Mucosa of descending colon (tissue), 3 donors: ENCODE measurements at regions not wholly inside any gene's neighbourhood (a gene's known extent, or its start where the extent isn't known, plus 50 kb on each side); places are given as distances from the start of the nearest gene placed in this dataset.

Source experiments
- ATAC-seq: fragments of 200-7000 bp; cut with Tn5 transposase; one replicate; pipeline ENCODE4 v1.9.1; 2020; ENCODE audit warnings: mild to moderate bottlenecking, moderate library complexity
- DNase-seq, 3 donors: peaks; one replicate each; pipeline ENCODE4 v3.0.0-alpha.2; 2020
- H3K36me3 ChIP-seq: fragments of 200-600 bp; one replicate; pipeline ENCODE4 v1.8.0; 2021; ENCODE audit warnings: low read depth, mild to moderate bottlenecking
- H3K4me1 ChIP-seq: fragments of 200-600 bp; one replicate; pipeline ENCODE4 v1.8.0; 2021; ENCODE audit warnings: low read depth, mild to moderate bottlenecking
- H3K4me3 ChIP-seq: fragments of 200-600 bp; one replicate; pipeline ENCODE4 v1.8.0; 2021; ENCODE audit warnings: mild to moderate bottlenecking
- H3K9me3 ChIP-seq: fragments of 200-600 bp; one replicate; pipeline ENCODE4 v1.8.0; 2021; ENCODE audit warnings: mild to moderate bottlenecking
- CTCF ChIP-seq: fragments of 200-600 bp; IDR thresholded peaks from one replicate; pipeline ENCODE4 v1.8.0; 2022; ENCODE audit warnings: antibody characterized with exemption, mild to moderate bottlenecking
- intact Hi-C, 2 donors: fragments of 100-400 bp; cut with DNase I in 1 of 2; cut with micrococcal nuclease in 1 of 2; formaldehyde crosslinking; loops; one replicate each; pipeline versions ENCODE4 v1.11.0 to v1.11.1; 2022; cut with DNase I, micrococcal nuclease
- donor health status: DM: no; HTN: no; CAD: no; lungs with moderate emphysema.
- donor health status: DM: no; HTN: no; CAD: no.
- donor health status: DM: no; HTN: yes; CAD: no.

- DNase-seq (no peak), ATAC-seq (no peak)
- no peaks in the 10 kb centered on the region for H3K4me1 ChIP-seq
- no peaks in the 10 kb centered on the region for H3K36me3 ChIP-seq
- TF ChIP-seq CTCF: no peak
- no peaks in the 10 kb centered on the region for H3K9me3 ChIP-seq
- no peak overlapping the region for H3K4me3 ChIP-seq
- intact Hi-C loops: no loop called here
These were observed 116.0 kb upstream of the SOX9 start for GRCh38 chr17:72004611-72005331.

GRCh38 chr17:72005332-72006163 lies 115.3 kb upstream of the SOX9 start:
- intact Hi-C loops: no loop called here
- Histone ChIP-seq H3K4me1 (no peaks in the 10 kb centered on the region), H3K4me3 (no peak overlapping the region), H3K36me3 (no peaks in the 10 kb centered on the region), H3K9me3 (no peaks in the 10 kb centered on the region)
- ATAC-seq: no peak
- no peak for TF ChIP-seq CTCF
- DNase-seq: no peak

GRCh38 chr17:72008236-72008876 lies 112.5 kb upstream of the SOX9 start:
- TF ChIP-seq CTCF: no peak
- no peaks in the 10 kb centered on the region for H3K36me3 ChIP-seq
- no peak overlapping the region for H3K4me3 ChIP-seq
- H3K9me3 ChIP-seq: no peaks in the 10 kb centered on the region
- intact Hi-C loops: no loop called here
- H3K4me1 ChIP-seq: no peaks in the 10 kb centered on the region
- DNase-seq (no peak), ATAC-seq (no peak)

GRCh38 chr17:72011561-72011960 lies 109.3 kb upstream of the SOX9 start:
- no peak overlapping the region for H3K4me3 ChIP-seq
- no peak for TF ChIP-seq CTCF
- intact Hi-C loops: no loop called here
- no peaks in the 10 kb centered on the region for H3K4me1 ChIP-seq
- H3K36me3 ChIP-seq: no peaks in the 10 kb centered on the region
- no peak for DNase-seq
- no peaks in the 10 kb centered on the region for H3K9me3 ChIP-seq
- ATAC-seq: no peak

- Histone ChIP-seq H3K4me3 (no peak overlapping the region), H3K36me3 (no peaks in the 10 kb centered on the region), H3K4me1 (no peaks in the 10 kb centered on the region), H3K9me3 (no peaks in the 10 kb centered on the region)
- TF ChIP-seq CTCF: no peak
- no peak for DNase-seq
- no peak for ATAC-seq
- intact Hi-C loops: no loop called here
These were observed 99.3 kb upstream of the SOX9 start for GRCh38 chr17:72021417-72022041.
